K562 (cell line): ENCODE measurements at regions not wholly inside any gene's neighbourhood (a gene's known extent, or its start where the extent isn't known, plus 50 kb on each side); places are given as distances from the start of the nearest gene placed in this dataset.

ENCODE experiments used
- ATAC-seq: fragments of 200-7000 bp; cut with Tn5 transposase; 3 replicates; pipeline ENCODE4 v1.9.1; 2020; ENCODE audit warnings: moderate library complexity
- BruUV-seq: library from RNA; stranded (reverse); fragments of 400-500 nt; replicated peaks from 2 replicates; lab custom pipeline; 2021; lab: Mats Ljungman, UMichigan
- CTCF ChIA-PET: fragments of 300-600 bp; formaldehyde crosslinking; extraction: SDS; loops from one replicate; lab custom pipeline; 2021; ENCODE audit warnings: low intra/inter-chr PET ratio; lab: Yijun Ruan, JAX
- POLR2A ChIA-PET: fragments of 300-600, 350-650 bp; sonication (Branson Sonifier 250); formaldehyde crosslinking; extraction: SDS; loops from one replicate; lab custom pipeline; 2021; ENCODE audit warnings: antibody characterized with exemption, inconsistent platforms; lab: Yijun Ruan, JAX
- DNase-seq, 4 experiments: peaks; one replicate each; pipeline versions ENCODE4 v3.0.0 to v3.0.0-alpha.2; 2011 to 2018; ENCODE audit warnings: low spot score in 3 of 4, mixed read lengths in 3 of 4; ENCODE audit errors: extremely low read depth in 1 of 4
- FAIRE-seq: peaks from 2 replicates; lab custom pipeline; 2011; peaks lifted over from hg19 to GRCh38; lab: Jason Lieb, UNC
- H2AFZ ChIP-seq: 2 replicates; pipeline ENCODE4 v1.6.0; 2011; ENCODE audit warnings: low read depth, low read length, control low read depth, inconsistent platforms
- H3K27ac ChIP-seq: fragments of 200-600 bp; 3 replicates; pipeline ENCODE4 v1.8.0; 2011; ENCODE audit warnings: low read depth, mild to moderate bottlenecking, control low read depth, inconsistent platforms, low read length, moderate library complexity, mixed read lengths; ENCODE audit errors: extremely low read depth
- H3K27me3 ChIP-seq, 2 experiments: fragments of 300-600 bp in 1 of 2; 2 replicates in 1 of 2; 3 replicates in 1 of 2; pipeline versions ENCODE4 v1.6.0 to v1.8.0; 2011; ENCODE audit warnings: inconsistent platforms in 2 of 2, low read length in 2 of 2, mild to moderate bottlenecking in 1 of 2, mixed read lengths in 1 of 2, moderate library complexity in 1 of 2; ENCODE audit not compliant: control insufficient read depth in 2 of 2, insufficient read depth in 2 of 2
- H3K36me3 ChIP-seq: fragments of 300-600 bp; 3 replicates; pipeline ENCODE4 v1.8.0; 2011; ENCODE audit warnings: mild to moderate bottlenecking, low read length, inconsistent platforms; ENCODE audit not compliant: control insufficient read depth, insufficient read depth
- H3K4me1 ChIP-seq, 2 experiments: fragments of 200-600 bp in 1 of 2; replicated peaks in 1 of 2; 2 replicates in 1 of 2; 3 replicates in 1 of 2; pipeline versions ENCODE4 v1.5.1 to v1.8.0; 2011; ENCODE audit warnings: inconsistent platforms in 2 of 2, low read length in 2 of 2, mild to moderate bottlenecking in 1 of 2, mixed read lengths in 1 of 2, moderate library complexity in 1 of 2; ENCODE audit not compliant: control insufficient read depth in 2 of 2, insufficient read depth in 2 of 2
- H3K4me2 ChIP-seq: 2 replicates; pipeline ENCODE4 v1.6.1; 2011; ENCODE audit warnings: low read length, control low read depth, inconsistent platforms, mixed read lengths; ENCODE audit not compliant: insufficient read depth
- H3K4me3 ChIP-seq: fragments of 200-600 bp; sonication (generic), shearing (Covaris generic); 2 replicates; pipeline ENCODE4 v1.5.1; 2016; ENCODE audit warnings: control low read depth, inconsistent platforms
- H3K79me2 ChIP-seq: fragments of 200-600 bp; 3 replicates; pipeline ENCODE4 v1.8.0; 2011; ENCODE audit warnings: low read length, inconsistent platforms; ENCODE audit not compliant: control insufficient read depth, insufficient read depth
- H3K9ac ChIP-seq, 2 experiments: 2 replicates each; pipeline versions ENCODE4 v1.6.0 to v1.6.1; 2011; ENCODE audit warnings: low read depth in 2 of 2, low read length in 2 of 2, control low read depth in 1 of 2, inconsistent platforms in 1 of 2, mild to moderate bottlenecking in 1 of 2, mixed read lengths in 1 of 2; ENCODE audit not compliant: insufficient read depth in 1 of 2
- H3K9me1 ChIP-seq: one replicate; pipeline ENCODE4 v1.6.0; 2011; ENCODE audit warnings: inconsistent platforms, mild to moderate bottlenecking, low read length, moderate library complexity; ENCODE audit not compliant: control insufficient read depth, insufficient read depth
- H3K9me3 ChIP-seq: replicated peaks from 2 replicates; pipeline ENCODE4 v1.5.1; 2011; ENCODE audit warnings: low read depth, low read length, inconsistent platforms; ENCODE audit not compliant: control insufficient read depth, insufficient read depth
- H4K20me1 ChIP-seq: replicated peaks from 2 replicates; pipeline ENCODE4 v1.6.1; 2011; ENCODE audit warnings: low read length, inconsistent platforms, mixed read lengths; ENCODE audit not compliant: control insufficient read depth, insufficient read depth
- ASH1L ChIP-seq: fragments of 450-650 bp; IDR thresholded peaks from 2 replicates; pipeline ENCODE4 v1.6.1; 2018; ENCODE audit warnings: borderline replicate concordance, mild to moderate bottlenecking, low read depth; ENCODE audit not compliant: partially characterized antibody
- CCAR2 ChIP-seq: fragments of 200-400 bp; formaldehyde crosslinking; IDR thresholded peaks from 2 replicates; pipeline ENCODE4 v1.6.1; 2017; ENCODE audit warnings: mild to moderate bottlenecking, low read depth, low read length
- GTF2F1 ChIP-seq: IDR thresholded peaks from 2 replicates; pipeline ENCODE4 v1.6.1; 2011; ENCODE audit warnings: low read depth, low read length, improper control_type of control experiment
- ZNF561 ChIP-seq: fragments of 450-650 bp; formaldehyde crosslinking; conservative IDR thresholded peaks from 2 replicates; pipeline ENCODE4 v1.4.0; 2020; ENCODE audit warnings: mild to moderate bottlenecking, moderate library complexity
- WGBS: fragments of 100-300 bp; shearing (Covaris generic); methylation state at CpG from one replicate; pipeline ENCODE4 v1.1.6; 2016; ENCODE audit warnings: low coverage, mixed read lengths; ENCODE audit not compliant: insufficient coverage; ENCODE audit errors: missing lambda C conversion rate; 5-methylcytosine and 5-hydroxymethylcytosine counted together
- in situ Hi-C: fragments of 300-500 bp; cut with MboI; formaldehyde crosslinking; loops from 4 replicates; pipeline ENCODE4 v1.15.0; 2018; ENCODE audit warnings: inconsistent platforms, mixed read lengths
- intact Hi-C: fragments of 100-400 bp; cut with micrococcal nuclease; formaldehyde crosslinking; loops from 2 replicates; pipeline ENCODE4 v1.14.2; 2022
- TF ChIP-seq, protein P1 (sequence below): fragments of 450-650 bp; IDR thresholded peaks from 2 replicates; pipeline ENCODE4 v1.6.1; 2016; ENCODE audit warnings: antibody characterized with exemption
- TF ChIP-seq, protein P2 (sequence below), 2 experiments: fragments of 150-350 bp in 1 of 2; IDR thresholded peaks; 2 replicates each; pipeline ENCODE4 v1.6.1; 2012 to 2016; ENCODE audit warnings: low read depth in 2 of 2, low read length in 2 of 2, mild to moderate bottlenecking in 1 of 2, moderate library complexity in 1 of 2
- TF ChIP-seq, protein P3 (sequence below), 2 experiments: fragments of 450-650 bp in 1 of 2; sonication (generic) in 1 of 2; formaldehyde crosslinking in 1 of 2; IDR thresholded peaks; 2 replicates each; pipeline versions ENCODE4 v1.7.1 to v1.9.0; 2016 to 2022; ENCODE audit warnings: inconsistent platforms in 1 of 2, mild to moderate bottlenecking in 1 of 2, missing genetic modification reagents in 1 of 2

DNA sequence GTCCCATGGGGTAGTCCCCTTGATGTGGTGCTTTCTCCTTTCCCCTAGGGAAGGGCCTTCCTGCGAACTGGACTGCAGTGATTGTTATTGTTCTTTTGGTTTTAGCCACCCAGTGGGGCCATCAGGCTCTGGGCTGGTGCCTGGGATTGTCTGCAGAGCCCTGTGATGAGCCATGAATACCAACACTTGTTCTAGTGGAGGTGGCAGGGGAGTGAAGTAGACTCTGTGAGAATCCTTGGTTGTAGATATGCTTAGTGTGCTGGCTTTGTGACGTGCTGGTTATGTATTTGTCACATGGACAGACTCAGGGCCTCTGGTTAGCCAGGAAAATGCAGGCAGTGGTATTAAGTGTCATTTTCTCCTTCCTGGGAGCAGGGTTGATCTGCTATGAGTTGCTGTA lies 51.8 kb upstream of the NDUFB4 start:
- Histone ChIP-seq H3K27me3 (no peaks in the 10 kb centered on the region), H3K36me3 (no peaks in the 10 kb centered on the region), H3K9ac (no peak overlapping the region), H3K4me3 (no peak overlapping the region), H3K79me2 (no peaks in the 10 kb centered on the region), H2AFZ (no peak overlapping the region), H3K9me3 (no peaks in the 10 kb centered on the region), H3K4me2 (no peak overlapping the region), H3K27ac (no peak overlapping the region), H3K9me1 (no peaks in the 10 kb centered on the region), H3K4me1 (no peaks in the 10 kb centered on the region), H4K20me1 (no peaks in the 10 kb centered on the region)
- no TSS peak for BruUV-seq
- no peak for FAIRE-seq
- CTCF ChIA-PET, result no interaction called here
- in situ Hi-C loops (no loop called here), intact Hi-C loops (no loop called here)
- no peak for ATAC-seq
- POLR2A ChIA-PET, result no interaction called here
- WGBS, result 0% methylated on average over 1 of the region's 2 CpGs
- DNase-seq, result no peak
- TF ChIP-seq ZNF561 (CRISPR knock-in tag) (no peak), CCAR2 (no peak), ASH1L (no peak), GTF2F1 (no peak)
- TF ChIP-seq, protein P1, sequence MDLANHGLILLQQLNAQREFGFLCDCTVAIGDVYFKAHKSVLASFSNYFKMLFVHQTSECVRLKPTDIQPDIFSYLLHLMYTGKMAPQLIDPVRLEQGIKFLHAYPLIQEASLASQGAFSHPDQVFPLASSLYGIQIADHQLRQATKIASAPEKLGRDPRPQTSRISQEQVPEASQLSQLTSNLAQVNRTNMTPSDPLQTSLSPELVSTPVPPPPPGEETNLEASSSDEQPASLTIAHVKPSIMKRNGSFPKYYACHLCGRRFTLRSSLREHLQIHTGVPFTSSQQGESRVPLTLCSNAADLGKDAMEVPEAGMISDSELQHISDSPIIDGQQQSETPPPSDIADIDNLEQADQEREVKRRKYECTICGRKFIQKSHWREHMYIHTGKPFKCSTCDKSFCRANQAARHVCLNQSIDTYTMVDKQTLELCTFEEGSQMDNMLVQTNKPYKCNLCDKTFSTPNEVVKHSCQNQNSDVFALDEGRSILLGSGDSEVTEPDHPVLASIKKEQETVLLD, result no peak
- TF ChIP-seq, protein P2, sequence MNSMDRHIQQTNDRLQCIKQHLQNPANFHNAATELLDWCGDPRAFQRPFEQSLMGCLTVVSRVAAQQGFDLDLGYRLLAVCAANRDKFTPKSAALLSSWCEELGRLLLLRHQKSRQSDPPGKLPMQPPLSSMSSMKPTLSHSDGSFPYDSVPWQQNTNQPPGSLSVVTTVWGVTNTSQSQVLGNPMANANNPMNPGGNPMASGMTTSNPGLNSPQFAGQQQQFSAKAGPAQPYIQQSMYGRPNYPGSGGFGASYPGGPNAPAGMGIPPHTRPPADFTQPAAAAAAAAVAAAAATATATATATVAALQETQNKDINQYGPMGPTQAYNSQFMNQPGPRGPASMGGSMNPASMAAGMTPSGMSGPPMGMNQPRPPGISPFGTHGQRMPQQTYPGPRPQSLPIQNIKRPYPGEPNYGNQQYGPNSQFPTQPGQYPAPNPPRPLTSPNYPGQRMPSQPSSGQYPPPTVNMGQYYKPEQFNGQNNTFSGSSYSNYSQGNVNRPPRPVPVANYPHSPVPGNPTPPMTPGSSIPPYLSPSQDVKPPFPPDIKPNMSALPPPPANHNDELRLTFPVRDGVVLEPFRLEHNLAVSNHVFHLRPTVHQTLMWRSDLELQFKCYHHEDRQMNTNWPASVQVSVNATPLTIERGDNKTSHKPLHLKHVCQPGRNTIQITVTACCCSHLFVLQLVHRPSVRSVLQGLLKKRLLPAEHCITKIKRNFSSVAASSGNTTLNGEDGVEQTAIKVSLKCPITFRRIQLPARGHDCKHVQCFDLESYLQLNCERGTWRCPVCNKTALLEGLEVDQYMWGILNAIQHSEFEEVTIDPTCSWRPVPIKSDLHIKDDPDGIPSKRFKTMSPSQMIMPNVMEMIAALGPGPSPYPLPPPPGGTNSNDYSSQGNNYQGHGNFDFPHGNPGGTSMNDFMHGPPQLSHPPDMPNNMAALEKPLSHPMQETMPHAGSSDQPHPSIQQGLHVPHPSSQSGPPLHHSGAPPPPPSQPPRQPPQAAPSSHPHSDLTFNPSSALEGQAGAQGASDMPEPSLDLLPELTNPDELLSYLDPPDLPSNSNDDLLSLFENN (IDR thresholded peaks at IDR 0.05; ENCODE audit: low read depth in 2 of 2, low read length in 2 of 2), result no peak
- TF ChIP-seq, protein P3, sequence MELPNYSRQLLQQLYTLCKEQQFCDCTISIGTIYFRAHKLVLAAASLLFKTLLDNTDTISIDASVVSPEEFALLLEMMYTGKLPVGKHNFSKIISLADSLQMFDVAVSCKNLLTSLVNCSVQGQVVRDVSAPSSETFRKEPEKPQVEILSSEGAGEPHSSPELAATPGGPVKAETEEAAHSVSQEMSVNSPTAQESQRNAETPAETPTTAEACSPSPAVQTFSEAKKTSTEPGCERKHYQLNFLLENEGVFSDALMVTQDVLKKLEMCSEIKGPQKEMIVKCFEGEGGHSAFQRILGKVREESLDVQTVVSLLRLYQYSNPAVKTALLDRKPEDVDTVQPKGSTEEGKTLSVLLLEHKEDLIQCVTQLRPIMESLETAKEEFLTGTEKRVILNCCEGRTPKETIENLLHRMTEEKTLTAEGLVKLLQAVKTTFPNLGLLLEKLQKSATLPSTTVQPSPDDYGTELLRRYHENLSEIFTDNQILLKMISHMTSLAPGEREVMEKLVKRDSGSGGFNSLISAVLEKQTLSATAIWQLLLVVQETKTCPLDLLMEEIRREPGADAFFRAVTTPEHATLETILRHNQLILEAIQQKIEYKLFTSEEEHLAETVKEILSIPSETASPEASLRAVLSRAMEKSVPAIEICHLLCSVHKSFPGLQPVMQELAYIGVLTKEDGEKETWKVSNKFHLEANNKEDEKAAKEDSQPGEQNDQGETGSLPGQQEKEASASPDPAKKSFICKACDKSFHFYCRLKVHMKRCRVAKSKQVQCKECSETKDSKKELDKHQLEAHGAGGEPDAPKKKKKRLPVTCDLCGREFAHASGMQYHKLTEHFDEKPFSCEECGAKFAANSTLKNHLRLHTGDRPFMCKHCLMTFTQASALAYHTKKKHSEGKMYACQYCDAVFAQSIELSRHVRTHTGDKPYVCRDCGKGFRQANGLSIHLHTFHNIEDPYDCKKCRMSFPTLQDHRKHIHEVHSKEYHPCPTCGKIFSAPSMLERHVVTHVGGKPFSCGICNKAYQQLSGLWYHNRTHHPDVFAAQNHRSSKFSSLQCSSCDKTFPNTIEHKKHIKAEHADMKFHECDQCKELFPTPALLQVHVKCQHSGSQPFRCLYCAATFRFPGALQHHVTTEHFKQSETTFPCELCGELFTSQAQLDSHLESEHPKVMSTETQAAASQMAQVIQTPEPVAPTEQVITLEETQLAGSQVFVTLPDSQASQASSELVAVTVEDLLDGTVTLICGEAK (IDR thresholded peaks at IDR 0.05), result no peak
- TF ChIP-seq, protein P3 (CRISPR knock-in tag; IDR thresholded peaks at IDR 0.05), result no peak
